ENCODE measurements at regions not wholly inside any gene's neighbourhood (a gene's known extent, or its start where the extent isn't known, plus 50 kb on each side); places are given as distances from the start of the nearest gene placed in this dataset.

GRCh38 chr12:71024281-71024680 lies 103.7 kb upstream of the PTPRR start:
- Histone ChIP-seq H3K9me3 (peaks cover 0 to 3% (median 0%) of the 10 kb centered on the region in 8 donors), H3K27me3 (replicated peaks in 1 of 7) (no peaks in the 10 kb centered on the region), H3K27ac (no peak overlapping the region), H3K36me3 (no peaks in the 10 kb centered on the region), H3K4me3 (no peak overlapping the region), H3K4me1 (no peaks in the 10 kb centered on the region)
- 78 to 96% (median 93%) methylated on average over 5 of the region's 5 CpGs for WGBS, 5 donors
- TF ChIP-seq POLR2AphosphoS5 (IDR thresholded peaks at IDR 0.05) (no peak), CTCF (IDR thresholded peaks at IDR 0.05 in 8 of 11, conservative IDR thresholded peaks at IDR 0.05 in 3 of 11) (no peak), POLR2A (IDR thresholded peaks at IDR 0.05) (no peak)
- intact Hi-C loops (cut with DNase I; ENCODE audit: low total_unique reads) = no loop called here
- no peak for DNase-seq

GRCh38 chr12:71021491-71021890 lies 101.0 kb upstream of the PTPRR start:
- Histone ChIP-seq H3K4me1 (no peaks in the 10 kb centered on the region), H3K27ac (no peak overlapping the region), H3K36me3 (no peaks in the 10 kb centered on the region), H3K27me3 (replicated peaks in 1 of 7) (no peaks in the 10 kb centered on the region), H3K4me3 (no peak overlapping the region), H3K9me3 (peaks cover 0 to 8% (median 0%) of the 10 kb centered on the region in 8 donors)
- intact Hi-C loops (cut with DNase I; ENCODE audit: low total_unique reads) = no loop called here
- no peak for TF ChIP-seq POLR2AphosphoS5 (IDR thresholded peaks at IDR 0.05)
- TF ChIP-seq CTCF (IDR thresholded peaks at IDR 0.05 in 8 of 11, conservative IDR thresholded peaks at IDR 0.05 in 3 of 11) = no peak
- TF ChIP-seq POLR2A (IDR thresholded peaks at IDR 0.05) = no peak
- no peak for DNase-seq
- 69 to 93% (median 90%) methylated on average over 3 of the region's 3 CpGs for WGBS, 5 donors

GRCh38 chr12:71019282-71019831 lies 98.8 kb upstream of the PTPRR start:
- Histone ChIP-seq H3K4me3 (no peak overlapping the region), H3K27me3 (replicated peaks in 1 of 7) (no peaks in the 10 kb centered on the region), H3K36me3 (no peaks in the 10 kb centered on the region), H3K9me3 (peaks cover 0 to 8% (median 0%) of the 10 kb centered on the region in 8 donors), H3K4me1 (no peaks in the 10 kb centered on the region), H3K27ac (no peak overlapping the region)
- no peak for DNase-seq
- no peak for TF ChIP-seq POLR2A (IDR thresholded peaks at IDR 0.05)
- TF ChIP-seq POLR2AphosphoS5 (IDR thresholded peaks at IDR 0.05) = no peak
- no peak for TF ChIP-seq CTCF (IDR thresholded peaks at IDR 0.05 in 8 of 11, conservative IDR thresholded peaks at IDR 0.05 in 3 of 11)
- intact Hi-C loops (cut with DNase I; ENCODE audit: low total_unique reads) = no loop called here
- 73 to 88% (median 78%) methylated on average over 6 of the region's 6 CpGs for WGBS, 5 donors

- Histone ChIP-seq H3K9me3 (peaks cover 0 to 8% (median 0%) of the 10 kb centered on the region in 8 donors), H3K4me1 (no peaks in the 10 kb centered on the region), H3K27me3 (replicated peaks in 1 of 7) (no peaks in the 10 kb centered on the region), H3K27ac (no peak overlapping the region), H3K4me3 (no peak overlapping the region), H3K36me3 (no peaks in the 10 kb centered on the region)
- no peak for DNase-seq
- intact Hi-C loops (cut with DNase I; ENCODE audit: low total_unique reads) = no loop called here
- TF ChIP-seq POLR2AphosphoS5 (IDR thresholded peaks at IDR 0.05) (no peak), CTCF (IDR thresholded peaks at IDR 0.05 in 8 of 11, conservative IDR thresholded peaks at IDR 0.05 in 3 of 11) (no peak), POLR2A (IDR thresholded peaks at IDR 0.05) (no peak)
- 57 to 71% (median 65%) methylated on average over 2 of the region's 2 CpGs for WGBS, 5 donors
These were observed 98.1 kb upstream of the PTPRR start for GRCh38 chr12:71018682-71019081.

Data from spleen (tissue), 11 donors.